GM12865 (cell line): ENCODE measurements at regions not wholly inside any gene's neighbourhood (a gene's known extent, or its start where the extent isn't known, plus 50 kb on each side); places are given as distances from the start of the nearest gene placed in this dataset.

Source experiments
- DNase-seq: peaks from one replicate; pipeline ENCODE4 v3.0.0; 2010; ENCODE audit warnings: low read depth
- H3K4me3 ChIP-seq: 2 replicates; pipeline ENCODE4 v1.5.1; 2011; ENCODE audit warnings: mild to moderate bottlenecking, low read depth, low read length, control low read depth
- TF ChIP-seq, protein P1 (sequence below): IDR thresholded peaks from 2 replicates; pipeline ENCODE4 v1.5.1; 2011; ENCODE audit warnings: low read length, control low read depth, low read depth, inconsistent platforms; ENCODE audit not compliant: insufficient read depth; ENCODE audit errors: missing control alignments

DNA sequence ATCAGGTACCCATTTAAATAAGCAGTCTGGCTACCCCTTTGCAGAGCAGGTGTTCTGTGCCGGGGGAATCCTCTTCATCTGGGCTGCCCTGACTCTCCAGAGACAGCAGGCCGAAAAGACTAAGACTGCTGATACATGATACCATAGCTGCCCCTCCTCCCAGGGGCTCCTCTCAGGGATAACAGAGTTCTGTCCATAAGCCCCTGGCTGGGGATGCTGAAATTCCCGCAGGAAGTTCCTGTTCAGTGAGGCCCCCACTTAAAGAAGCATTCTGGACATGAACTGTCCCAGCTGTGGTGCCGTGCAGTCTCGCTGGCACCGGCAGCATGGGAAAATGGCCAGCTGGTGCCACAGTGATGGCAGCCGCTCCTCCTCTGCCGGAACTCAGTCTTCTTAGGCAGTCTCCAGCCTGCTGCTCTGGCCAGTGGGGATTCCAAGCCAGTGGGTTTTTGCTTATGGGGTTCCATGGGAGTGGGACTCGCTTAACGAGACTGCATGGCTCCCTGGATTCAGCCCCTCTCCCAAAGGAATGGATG is 1026.2 kb downstream of the NAALADL2 start:
- no peak for DNase-seq
- TF ChIP-seq, protein P1, sequence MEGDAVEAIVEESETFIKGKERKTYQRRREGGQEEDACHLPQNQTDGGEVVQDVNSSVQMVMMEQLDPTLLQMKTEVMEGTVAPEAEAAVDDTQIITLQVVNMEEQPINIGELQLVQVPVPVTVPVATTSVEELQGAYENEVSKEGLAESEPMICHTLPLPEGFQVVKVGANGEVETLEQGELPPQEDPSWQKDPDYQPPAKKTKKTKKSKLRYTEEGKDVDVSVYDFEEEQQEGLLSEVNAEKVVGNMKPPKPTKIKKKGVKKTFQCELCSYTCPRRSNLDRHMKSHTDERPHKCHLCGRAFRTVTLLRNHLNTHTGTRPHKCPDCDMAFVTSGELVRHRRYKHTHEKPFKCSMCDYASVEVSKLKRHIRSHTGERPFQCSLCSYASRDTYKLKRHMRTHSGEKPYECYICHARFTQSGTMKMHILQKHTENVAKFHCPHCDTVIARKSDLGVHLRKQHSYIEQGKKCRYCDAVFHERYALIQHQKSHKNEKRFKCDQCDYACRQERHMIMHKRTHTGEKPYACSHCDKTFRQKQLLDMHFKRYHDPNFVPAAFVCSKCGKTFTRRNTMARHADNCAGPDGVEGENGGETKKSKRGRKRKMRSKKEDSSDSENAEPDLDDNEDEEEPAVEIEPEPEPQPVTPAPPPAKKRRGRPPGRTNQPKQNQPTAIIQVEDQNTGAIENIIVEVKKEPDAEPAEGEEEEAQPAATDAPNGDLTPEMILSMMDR: no peak
- H3K4me3 ChIP-seq: no peak overlapping the region

DNA sequence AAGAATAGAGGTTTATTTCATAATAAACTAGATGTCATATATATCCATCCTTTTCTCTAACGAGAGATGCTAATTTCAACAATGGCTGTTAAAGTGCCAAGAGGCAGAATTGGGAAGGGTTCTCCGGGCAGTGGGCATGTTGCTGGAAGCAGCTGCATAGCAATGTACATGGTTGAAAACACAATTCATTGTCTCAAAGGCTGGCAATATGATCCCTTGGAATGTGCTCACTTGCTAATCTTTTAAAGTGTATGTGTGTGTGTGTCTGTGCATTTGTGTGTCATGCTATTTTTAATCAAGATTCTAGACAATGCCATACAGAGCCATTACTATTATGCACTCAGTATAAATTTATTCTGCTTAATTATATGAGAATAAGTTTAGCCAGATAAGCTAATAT is 1020.3 kb downstream of the NAALADL2 start:
- no peak overlapping the region for H3K4me3 ChIP-seq
- no peak for DNase-seq
- TF ChIP-seq, protein P1: no peak

DNA sequence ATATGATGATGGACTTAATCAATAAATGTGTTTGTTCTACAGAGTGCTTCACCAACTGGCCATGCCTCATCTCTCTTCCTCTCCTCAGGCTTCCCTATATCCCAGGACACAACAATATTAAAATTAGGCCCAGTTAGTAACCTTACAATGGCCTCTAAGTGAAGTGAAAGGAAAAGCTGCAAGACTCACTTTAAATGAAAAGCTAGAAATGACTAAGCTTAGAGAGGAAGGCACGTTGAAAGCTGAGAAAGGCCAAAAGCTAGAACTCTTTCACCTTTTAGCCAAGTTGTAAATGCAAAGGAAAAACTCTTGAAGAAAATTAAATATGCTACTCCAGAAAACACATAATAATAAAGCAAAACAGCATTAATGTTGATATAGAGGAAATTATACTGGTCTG is 1010.3 kb downstream of the NAALADL2 start:
- no peak overlapping the region for H3K4me3 ChIP-seq
- peak; percentile 17 for DNase-seq
- TF ChIP-seq, protein P1: no peak

DNA sequence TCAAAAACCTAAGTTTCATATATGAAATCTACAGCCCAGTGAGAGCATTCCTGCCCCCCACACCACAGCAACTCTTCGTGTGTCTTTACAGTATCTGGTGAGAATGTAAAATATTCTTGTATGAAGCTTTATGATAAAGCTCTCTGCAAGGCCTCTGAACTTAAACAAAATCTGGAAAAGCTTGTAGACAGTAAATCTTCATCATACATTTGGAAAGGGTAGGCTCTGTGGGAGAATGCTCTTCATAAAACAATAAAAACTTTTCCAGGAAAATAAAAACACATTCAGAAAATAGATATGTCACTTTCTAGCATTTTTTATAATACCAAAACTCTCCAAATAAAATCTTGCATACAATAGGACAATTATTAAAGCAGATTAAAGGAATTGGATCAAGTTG is 1009.5 kb downstream of the NAALADL2 start:
- TF ChIP-seq, protein P1: no peak
- no peak overlapping the region for H3K4me3 ChIP-seq
- no peak for DNase-seq

DNA sequence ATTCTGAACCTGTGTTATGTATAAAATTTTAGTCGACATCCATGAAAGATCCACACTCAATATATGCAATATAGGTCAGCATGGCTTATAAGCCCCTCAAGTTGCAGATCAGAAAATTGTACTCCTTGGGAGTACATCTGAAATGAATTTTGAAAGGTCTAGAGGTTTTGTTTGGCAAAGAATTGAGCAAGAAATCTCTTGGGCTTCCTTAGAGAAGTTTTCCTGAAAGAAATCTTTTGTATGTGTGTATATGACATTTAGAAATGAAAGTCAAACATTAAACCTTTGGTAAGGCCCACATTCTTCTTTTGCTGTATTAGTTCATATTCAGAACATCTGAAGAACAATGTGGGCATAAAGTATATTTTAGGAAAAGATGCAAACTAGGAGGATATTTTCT is 1006.6 kb downstream of the NAALADL2 start:
- TF ChIP-seq, protein P1: no peak
- no peak overlapping the region for H3K4me3 ChIP-seq
- no peak for DNase-seq

DNA sequence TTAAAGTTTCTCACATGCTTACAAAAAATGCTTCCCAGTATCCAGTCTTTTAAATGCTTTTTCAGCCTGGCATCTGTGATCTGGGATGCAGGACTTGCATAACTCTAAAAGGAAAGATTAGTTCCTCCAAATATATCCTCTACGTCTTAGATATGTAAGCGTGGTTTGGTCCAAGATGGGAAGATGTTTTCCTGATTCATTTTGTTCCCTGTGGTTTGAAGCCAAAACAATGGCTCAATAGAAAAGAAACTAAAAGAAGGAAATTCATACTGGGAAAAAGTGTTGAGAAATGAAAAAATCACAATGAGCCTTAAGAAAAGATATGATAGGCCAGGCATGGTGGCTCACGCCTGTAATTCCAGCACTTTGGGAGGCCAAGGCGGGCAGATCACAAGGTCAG is 1002.8 kb downstream of the NAALADL2 start:
- no peak for DNase-seq
- H3K4me3 ChIP-seq: no peak overlapping the region
- TF ChIP-seq, protein P1: no peak
